ENCODE measurements at regions not wholly inside any gene's neighbourhood (a gene's known extent, or its start where the extent isn't known, plus 50 kb on each side); places are given as distances from the start of the nearest gene placed in this dataset.

- no peak for TF ChIP-seq TAF1 (IDR thresholded peaks at IDR 0.05; ENCODE audit: borderline replicate concordance, insufficient read depth, low read length)
- no peak for TF ChIP-seq POLR2AphosphoS5 (IDR thresholded peaks at IDR 0.05; ENCODE audit: low read depth, low read length)
- no peak for TF ChIP-seq SIN3A (IDR thresholded peaks at IDR 0.05; ENCODE audit: borderline replicate concordance, insufficient read depth, low read length)
- no peak for TF ChIP-seq FOXP2 (optimal IDR thresholded peaks at IDR 0.05; ENCODE audit: borderline replicate concordance, extremely low read depth, extremely low read length, insufficient read depth)
- no peak for TF ChIP-seq REST (IDR thresholded peaks at IDR 0.05; ENCODE audit: insufficient read depth in 1 of 2, low read depth in 2 of 2, low read length in 2 of 2)
These were observed 158.6 kb downstream of the TRAM1L1 start for GRCh38 chr4:116926631-116927295.

GRCh38 chr4:116925900-116926457 lies 159.4 kb downstream of the TRAM1L1 start:
- TF ChIP-seq POLR2AphosphoS5 (IDR thresholded peaks at IDR 0.05; ENCODE audit: low read depth, low read length) (no peak), FOXP2 (optimal IDR thresholded peaks at IDR 0.05; ENCODE audit: borderline replicate concordance, extremely low read depth, extremely low read length, insufficient read depth) (no peak), SIN3A (IDR thresholded peaks at IDR 0.05; ENCODE audit: borderline replicate concordance, insufficient read depth, low read length) (no peak), REST (IDR thresholded peaks at IDR 0.05; ENCODE audit: insufficient read depth in 1 of 2, low read depth in 2 of 2, low read length in 2 of 2) (no peak), TAF1 (IDR thresholded peaks at IDR 0.05; ENCODE audit: borderline replicate concordance, insufficient read depth, low read length) (no peak)

GRCh38 chr4:116923389-116923788 lies 162.0 kb downstream of the TRAM1L1 start:
- TF ChIP-seq TAF1 (IDR thresholded peaks at IDR 0.05; ENCODE audit: borderline replicate concordance, insufficient read depth, low read length) (no peak), REST (IDR thresholded peaks at IDR 0.05; ENCODE audit: insufficient read depth in 1 of 2, low read depth in 2 of 2, low read length in 2 of 2) (no peak), POLR2AphosphoS5 (IDR thresholded peaks at IDR 0.05; ENCODE audit: low read depth, low read length) (no peak), FOXP2 (optimal IDR thresholded peaks at IDR 0.05; ENCODE audit: borderline replicate concordance, extremely low read depth, extremely low read length, insufficient read depth) (no peak), SIN3A (IDR thresholded peaks at IDR 0.05; ENCODE audit: borderline replicate concordance, insufficient read depth, low read length) (no peak)

GRCh38 chr4:116913451-116913850 lies 171.9 kb downstream of the TRAM1L1 start:
- no peak for TF ChIP-seq TAF1 (IDR thresholded peaks at IDR 0.05; ENCODE audit: borderline replicate concordance, insufficient read depth, low read length)
- TF ChIP-seq FOXP2 (optimal IDR thresholded peaks at IDR 0.05; ENCODE audit: borderline replicate concordance, extremely low read depth, extremely low read length, insufficient read depth) = no peak
- no peak for TF ChIP-seq SIN3A (IDR thresholded peaks at IDR 0.05; ENCODE audit: borderline replicate concordance, insufficient read depth, low read length)
- TF ChIP-seq POLR2AphosphoS5 (IDR thresholded peaks at IDR 0.05; ENCODE audit: low read depth, low read length) = no peak
- TF ChIP-seq REST (IDR thresholded peaks at IDR 0.05; ENCODE audit: insufficient read depth in 1 of 2, low read depth in 2 of 2, low read length in 2 of 2) = no peak

All from PFSK-1 (cell line).